ENCODE measurements at regions not wholly inside any gene's neighbourhood (a gene's known extent, or its start where the extent isn't known, plus 50 kb on each side); places are given as distances from the start of the nearest gene placed in this dataset.
A peak's percentile ranks its signal among the peaks of the same experiment; 100 is the strongest.

GRCh38 chr17:69757688-69758430 lies 317.2 kb upstream of the KCNJ16 start:
- no peak for DNase-seq (ENCODE audit: low read depth)
- H3K4me3 ChIP-seq (ENCODE audit: low read length) = no peak overlapping the region
- TF ChIP-seq CTCF (conservative IDR thresholded peaks at IDR 0.05; ENCODE audit: low read depth, low read length) = no peak

- no peak for TF ChIP-seq CTCF (conservative IDR thresholded peaks at IDR 0.05; ENCODE audit: low read depth, low read length)
- no peak for DNase-seq (ENCODE audit: low read depth)
- no peak overlapping the region for H3K4me3 ChIP-seq (ENCODE audit: low read length)
Observed at GRCh38 chr17:69760562-69760961, 314.5 kb upstream of the KCNJ16 start.

GRCh38 chr17:69761011-69761410 lies 314.0 kb upstream of the KCNJ16 start:
- TF ChIP-seq CTCF (conservative IDR thresholded peaks at IDR 0.05; ENCODE audit: low read depth, low read length) = no peak
- DNase-seq (ENCODE audit: low read depth) = no peak

GRCh38 chr17:69761767-69762321 lies 313.2 kb upstream of the KCNJ16 start:
- no peak for TF ChIP-seq CTCF (conservative IDR thresholded peaks at IDR 0.05; ENCODE audit: low read depth, low read length)
- no peak overlapping the region for H3K4me3 ChIP-seq (ENCODE audit: low read length)
- peak; percentile 63 for DNase-seq (ENCODE audit: low read depth)

More at GRCh38 chr17:69761011-69761410, 314.0 kb upstream of the KCNJ16 start:
- no peak overlapping the region for H3K4me3 ChIP-seq (ENCODE audit: low read length)

- DNase-seq (ENCODE audit: low read depth) = no peak
- no peak overlapping the region for H3K4me3 ChIP-seq (ENCODE audit: low read length)
- no peak for TF ChIP-seq CTCF (conservative IDR thresholded peaks at IDR 0.05; ENCODE audit: low read depth, low read length)
Observed at GRCh38 chr17:69762359-69762758, 312.7 kb upstream of the KCNJ16 start.

GRCh38 chr17:69762766-69763165 lies 312.3 kb upstream of the KCNJ16 start:
- no peak for TF ChIP-seq CTCF (conservative IDR thresholded peaks at IDR 0.05; ENCODE audit: low read depth, low read length)
- H3K4me3 ChIP-seq (ENCODE audit: low read length) = no peak overlapping the region
- no peak for DNase-seq (ENCODE audit: low read depth)

- H3K4me3 ChIP-seq (ENCODE audit: low read length) = no peak overlapping the region
- peak; percentile 12 for DNase-seq (ENCODE audit: low read depth)
- no peak for TF ChIP-seq CTCF (conservative IDR thresholded peaks at IDR 0.05; ENCODE audit: low read depth, low read length)
Observed at GRCh38 chr17:69763503-69763902, 311.5 kb upstream of the KCNJ16 start.

All from retinal pigment epithelial cell (primary cell).